ENCODE measurements at regions not wholly inside any gene's neighbourhood (a gene's known extent, or its start where the extent isn't known, plus 50 kb on each side); places are given as distances from the start of the nearest gene placed in this dataset.

GRCh38 chr13:22287343-22287920, 616.6 kb downstream of the FGF9 start:
- no peak overlapping the region for H2BK5ac ChIP-seq (ENCODE audit: insufficient read length, low read length)
- no peaks in the 10 kb centered on the region for H3K79me1 ChIP-seq (ENCODE audit: insufficient read depth, low read depth, low read length, poor library complexity, severe bottlenecking)
- no peak overlapping the region for H2AK5ac ChIP-seq (ENCODE audit: insufficient read length, low read length)
- H3K36me3 Mint-ChIP-seq (ENCODE audit: insufficient read depth in 1 of 3, low read depth in 3 of 3), result peaks cover 0 to 1% (median 0%) of the 10 kb centered on the region in 3 experiments; a peak in 1 of 7 replicates
- H3K27me3 ChIP-seq (ENCODE audit: insufficient read depth, low read length), result no peaks in the 10 kb centered on the region
- no peak overlapping the region for H3K4ac ChIP-seq (ENCODE audit: low read depth, low read length)
- H2BK120ac ChIP-seq (ENCODE audit: low read depth, low read length, poor library complexity, severe bottlenecking), result no peak overlapping the region
- H3K4me1 ChIP-seq (ENCODE audit: insufficient read depth, low read length), result no peaks in the 10 kb centered on the region
- H3K4me3 Mint-ChIP-seq, result no peak overlapping the region
- H4K91ac ChIP-seq (ENCODE audit: insufficient read length, low read depth, low read length), result no peak overlapping the region
- H3K23me2 ChIP-seq (ENCODE audit: insufficient read length, low read depth, low read length, poor library complexity, severe bottlenecking), result no peaks in the 10 kb centered on the region
- no peaks in the 10 kb centered on the region for H3K4me1 Mint-ChIP-seq
- H3K9me3 ChIP-seq (ENCODE audit: control insufficient read depth, low read depth, low read length), result no peaks in the 10 kb centered on the region
- H2BK15ac ChIP-seq (ENCODE audit: low read depth, low read length), result no peak overlapping the region
- H2BK20ac ChIP-seq (ENCODE audit: low read depth, low read length, poor library complexity, severe bottlenecking), result no peak overlapping the region
- H2BK12ac ChIP-seq (ENCODE audit: insufficient read length, low read depth, low read length), result no peak overlapping the region
- no peaks in the 10 kb centered on the region for H3K9me3 Mint-ChIP-seq
- H2AFZ ChIP-seq (ENCODE audit: low read length), result no peak overlapping the region
- no peaks in the 10 kb centered on the region for H3K27me3 Mint-ChIP-seq (ENCODE audit: low read depth)
- no peak overlapping the region for H3T11ph ChIP-seq (ENCODE audit: low read length)
- DNase-seq, result no peak
- H3K9ac ChIP-seq (ENCODE audit: extremely low read depth, insufficient read length, low read length), result no peak overlapping the region
- no peaks in the 10 kb centered on the region for H3K79me2 ChIP-seq (ENCODE audit: insufficient read depth, low read length)
- no peak overlapping the region for H3K56ac ChIP-seq (ENCODE audit: insufficient read length, low read depth, low read length)
- no peak overlapping the region for H4K5ac ChIP-seq (ENCODE audit: insufficient read length, low read depth, low read length)
- H3K14ac ChIP-seq (ENCODE audit: insufficient read depth, low read length), result 0 out of 2 replicates have a peak overlapping the region, but pooled peaks have one; percentile 36
- H3K23ac ChIP-seq (ENCODE audit: insufficient read length, low read depth, low read length), result no peak overlapping the region
- no CpG with 5 or more reads among the region's 6 CpGs for WGBS (ENCODE audit: extremely low coverage, insufficient read length, low lambda C conversion rate)
- no peak overlapping the region for H3K4me2 ChIP-seq (ENCODE audit: insufficient read depth, insufficient read length, low read length)
- no peak overlapping the region for H3K18ac ChIP-seq (ENCODE audit: insufficient read length, low read depth, low read length)
- no peak overlapping the region for H3K27ac ChIP-seq (ENCODE audit: insufficient read length, low read depth, low read length)
- H4K8ac ChIP-seq (replicated peaks; ENCODE audit: insufficient read length, low read depth, low read length), result no peak overlapping the region
- TF ChIP-seq, protein P1, sequence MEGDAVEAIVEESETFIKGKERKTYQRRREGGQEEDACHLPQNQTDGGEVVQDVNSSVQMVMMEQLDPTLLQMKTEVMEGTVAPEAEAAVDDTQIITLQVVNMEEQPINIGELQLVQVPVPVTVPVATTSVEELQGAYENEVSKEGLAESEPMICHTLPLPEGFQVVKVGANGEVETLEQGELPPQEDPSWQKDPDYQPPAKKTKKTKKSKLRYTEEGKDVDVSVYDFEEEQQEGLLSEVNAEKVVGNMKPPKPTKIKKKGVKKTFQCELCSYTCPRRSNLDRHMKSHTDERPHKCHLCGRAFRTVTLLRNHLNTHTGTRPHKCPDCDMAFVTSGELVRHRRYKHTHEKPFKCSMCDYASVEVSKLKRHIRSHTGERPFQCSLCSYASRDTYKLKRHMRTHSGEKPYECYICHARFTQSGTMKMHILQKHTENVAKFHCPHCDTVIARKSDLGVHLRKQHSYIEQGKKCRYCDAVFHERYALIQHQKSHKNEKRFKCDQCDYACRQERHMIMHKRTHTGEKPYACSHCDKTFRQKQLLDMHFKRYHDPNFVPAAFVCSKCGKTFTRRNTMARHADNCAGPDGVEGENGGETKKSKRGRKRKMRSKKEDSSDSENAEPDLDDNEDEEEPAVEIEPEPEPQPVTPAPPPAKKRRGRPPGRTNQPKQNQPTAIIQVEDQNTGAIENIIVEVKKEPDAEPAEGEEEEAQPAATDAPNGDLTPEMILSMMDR (conservative IDR thresholded peaks at IDR 0.05), result no peak
- H4K20me1 ChIP-seq (ENCODE audit: control insufficient read depth, insufficient read depth, insufficient read length), result no peaks in the 10 kb centered on the region
- H3K27ac Mint-ChIP-seq, result no peak overlapping the region
